C1 segment of cervical spinal cord (tissue), 14 donors: ENCODE measurements at regions not wholly inside any gene's neighbourhood (a gene's known extent, or its start where the extent isn't known, plus 50 kb on each side); places are given as distances from the start of the nearest gene placed in this dataset.

ENCODE experiments used
- DNase-seq, 14 donors: peaks; one replicate each; lab custom pipeline; 2025; lab: John Stamatoyannopoulos, UW

DNA sequence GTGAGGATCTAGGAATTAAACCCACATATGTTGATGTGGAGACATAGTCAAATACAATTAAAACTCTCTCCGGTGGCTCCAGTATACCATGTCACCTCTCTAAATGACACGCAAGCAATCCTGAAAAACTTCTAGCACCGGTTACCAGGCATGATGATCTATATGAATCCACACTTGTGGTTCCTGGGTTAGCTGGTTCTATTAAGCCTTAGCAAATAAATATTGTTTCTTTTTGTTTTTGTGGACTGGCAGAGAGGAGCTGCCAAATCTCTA lies 104.8 kb downstream of the SEC61B start:
- no peak for DNase-seq

DNA sequence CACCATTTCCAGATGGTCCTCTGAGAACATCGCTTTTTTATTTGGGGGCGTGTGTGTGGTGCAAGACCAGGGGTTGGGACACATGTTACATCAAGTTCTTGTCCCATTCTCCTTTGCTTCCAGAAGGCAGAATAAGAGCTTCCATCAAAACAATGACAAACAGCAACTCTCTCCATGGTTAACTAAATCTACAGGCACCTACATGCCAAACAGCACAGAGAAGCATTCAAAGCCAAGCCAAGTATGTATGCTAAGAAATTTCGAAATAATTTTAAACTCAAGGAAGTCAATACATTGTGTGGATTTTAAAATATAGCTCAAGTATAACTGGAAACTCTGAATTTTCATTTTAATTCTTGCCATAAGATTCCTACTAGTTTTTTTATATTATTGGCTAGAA lies 105.6 kb downstream of the SEC61B start:
- DNase-seq, result no peak

- DNase-seq, result no peak
Observed at GRCh38 chr9:99335280-99335679, 113.2 kb downstream of the SEC61B start.

GRCh38 chr9:99336005-99336404 lies 113.9 kb downstream of the SEC61B start:
- DNase-seq, result peak in 1 of 14 donors; percentile 66

GRCh38 chr9:99336531-99336930 lies 114.4 kb downstream of the SEC61B start:
- peak in 1 of 14 donors; percentile 11 for DNase-seq

GRCh38 chr9:99340281-99340680 lies 118.2 kb downstream of the SEC61B start:
- DNase-seq, result no peak

- no peak for DNase-seq
Observed at GRCh38 chr9:99341686-99342085, 119.6 kb downstream of the SEC61B start.

GRCh38 chr9:99345451-99345850 lies 123.4 kb downstream of the SEC61B start:
- DNase-seq, result no peak

GRCh38 chr9:99345942-99346341 lies 123.9 kb downstream of the SEC61B start:
- DNase-seq, result no peak

DNA sequence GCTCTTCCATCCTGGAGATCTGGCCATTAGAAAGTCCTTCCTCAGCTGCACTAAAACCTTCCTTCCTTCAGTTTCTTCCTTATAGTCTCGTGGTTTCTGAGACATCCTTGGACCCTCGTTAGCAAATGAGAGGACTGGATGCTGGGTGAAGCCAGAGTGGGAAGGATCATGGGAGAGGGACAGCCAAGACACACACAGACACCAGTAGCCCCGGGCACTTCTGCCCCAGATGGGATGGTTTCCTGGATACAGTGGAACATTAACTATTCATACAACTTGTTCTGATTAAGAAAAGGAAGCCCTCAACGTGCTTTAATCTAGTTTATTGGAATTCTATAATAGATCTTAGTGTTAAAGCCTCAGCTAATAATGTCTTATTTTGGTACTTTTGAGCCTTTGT lies 125.5 kb downstream of the SEC61B start:
- DNase-seq, result no peak

- no peak for DNase-seq
Observed at GRCh38 chr9:99348289-99348688, 126.2 kb downstream of the SEC61B start.

DNA sequence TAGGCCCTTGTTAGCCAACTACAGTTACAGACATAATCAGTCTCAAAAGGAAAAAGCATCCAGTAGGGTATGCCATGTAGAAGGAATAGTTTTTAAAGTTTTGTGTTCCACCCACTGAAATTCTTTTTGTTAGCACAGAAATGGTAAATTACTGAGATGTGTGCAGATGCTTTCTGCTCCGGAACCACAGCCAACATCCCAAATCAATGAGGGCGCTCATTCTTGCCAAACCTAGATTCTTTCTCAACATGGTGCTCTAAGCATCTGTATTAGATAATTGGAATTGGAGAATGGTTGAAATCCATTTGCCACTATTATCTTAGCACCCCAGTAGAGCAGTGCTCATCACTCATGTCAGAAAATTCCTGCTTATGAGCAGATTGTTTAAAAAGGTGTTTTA lies 127.8 kb downstream of the SEC61B start:
- DNase-seq, result no peak

GRCh38 chr9:99350461-99350860 lies 128.4 kb downstream of the SEC61B start:
- no peak for DNase-seq

GRCh38 chr9:99351647-99352046 lies 129.6 kb downstream of the SEC61B start:
- no peak for DNase-seq

- DNase-seq, result no peak
Observed at GRCh38 chr9:99352826-99353225, 130.7 kb downstream of the SEC61B start.

DNA sequence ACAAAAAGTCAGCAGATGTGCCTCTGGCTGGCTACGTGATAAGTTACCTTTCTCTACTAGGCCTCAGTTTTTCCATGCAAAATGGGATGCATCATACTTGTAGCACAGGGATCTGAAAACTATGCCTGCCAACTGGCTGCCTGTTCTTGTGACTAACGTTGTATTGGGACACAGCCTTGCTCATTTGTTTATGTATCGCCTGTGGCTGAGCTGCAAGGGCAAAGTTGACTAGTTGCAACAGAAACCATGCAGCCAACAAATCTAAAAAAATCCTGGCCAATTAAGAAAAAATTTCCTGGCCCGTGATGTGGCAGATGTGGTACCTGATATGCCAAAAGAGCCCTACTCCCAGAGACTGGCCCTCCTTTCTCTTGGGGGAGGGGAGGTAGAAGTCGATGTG lies 131.3 kb downstream of the SEC61B start:
- DNase-seq, result no peak

GRCh38 chr9:99354104-99354503 lies 132.0 kb downstream of the SEC61B start:
- DNase-seq, result no peak

DNA sequence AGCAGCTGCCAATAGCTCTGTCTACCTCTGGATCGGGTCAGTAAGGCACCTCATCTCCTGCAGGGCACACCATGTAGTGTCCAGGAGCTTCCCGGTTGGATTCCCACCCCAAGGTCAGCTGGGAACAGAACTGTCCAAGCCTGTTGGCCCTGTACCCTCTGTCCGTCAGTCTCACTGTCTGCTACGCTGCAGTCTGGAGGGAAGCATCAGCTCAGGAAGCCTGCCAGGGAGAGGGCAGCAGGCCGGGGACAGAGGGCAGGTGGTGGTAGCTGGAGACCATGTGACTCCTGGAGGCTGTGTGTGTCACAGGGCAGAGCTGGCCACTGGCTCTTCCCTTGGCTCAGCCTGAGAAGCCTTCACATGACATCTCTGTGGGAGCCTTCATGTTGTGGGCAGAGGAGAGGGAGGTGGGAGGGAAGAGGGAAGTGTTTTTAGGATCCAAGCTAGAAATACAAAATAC lies 134.5 kb downstream of the SEC61B start:
- peak in 10 of 14 donors; percentile 19 to 51 (median 38) for DNase-seq

GRCh38 chr9:99357575-99357974 lies 135.5 kb downstream of the SEC61B start:
- peak in 6 of 14 donors; percentile 4 to 66 (median 17) for DNase-seq

GRCh38 chr9:99358668-99359067 lies 136.6 kb downstream of the SEC61B start:
- peak in 1 of 14 donors; percentile 44 for DNase-seq

DNA sequence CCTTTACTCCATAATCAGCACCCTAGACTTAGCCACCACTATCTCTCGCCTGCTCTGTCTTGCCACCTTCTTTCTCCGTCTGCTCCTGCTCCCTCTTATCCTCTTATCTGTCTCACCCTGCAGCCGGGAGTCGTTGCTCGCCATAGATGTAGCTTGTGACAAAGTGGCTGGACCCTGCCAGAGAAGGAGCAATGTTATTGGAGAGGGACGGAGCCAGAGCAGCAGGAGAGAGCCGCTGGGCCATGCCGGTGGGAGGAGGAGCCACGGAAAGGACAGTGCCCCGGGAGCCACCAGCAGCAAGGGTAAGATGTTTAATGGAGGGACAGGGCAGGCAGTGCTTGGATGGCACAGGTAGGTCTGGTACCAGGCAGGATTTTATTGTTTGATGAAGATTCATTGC lies 137.3 kb downstream of the SEC61B start:
- DNase-seq, result peak in 2 of 14 donors; percentile 16 to 85

DNA sequence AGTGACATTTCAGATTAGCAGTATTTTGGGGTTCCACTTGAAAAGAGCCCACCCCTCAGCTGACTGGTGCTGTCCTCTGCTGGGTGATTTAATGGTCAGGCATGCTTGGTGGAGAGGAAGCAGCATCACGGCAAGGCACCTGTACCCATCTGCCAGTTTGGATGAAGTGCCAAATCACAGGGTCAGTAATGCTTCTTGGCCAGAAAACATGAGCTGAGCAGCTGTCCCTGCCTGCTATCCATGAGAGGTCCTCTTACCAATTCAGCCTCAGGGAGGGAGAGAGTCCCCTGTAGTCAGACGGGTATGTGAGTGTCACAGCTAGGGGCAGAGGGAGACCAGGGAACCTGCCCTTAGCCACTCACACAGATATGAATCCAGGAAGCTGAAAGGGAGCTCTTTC lies 137.9 kb downstream of the SEC61B start:
- peak in 2 of 14 donors; percentile 32 to 97 for DNase-seq

DNA sequence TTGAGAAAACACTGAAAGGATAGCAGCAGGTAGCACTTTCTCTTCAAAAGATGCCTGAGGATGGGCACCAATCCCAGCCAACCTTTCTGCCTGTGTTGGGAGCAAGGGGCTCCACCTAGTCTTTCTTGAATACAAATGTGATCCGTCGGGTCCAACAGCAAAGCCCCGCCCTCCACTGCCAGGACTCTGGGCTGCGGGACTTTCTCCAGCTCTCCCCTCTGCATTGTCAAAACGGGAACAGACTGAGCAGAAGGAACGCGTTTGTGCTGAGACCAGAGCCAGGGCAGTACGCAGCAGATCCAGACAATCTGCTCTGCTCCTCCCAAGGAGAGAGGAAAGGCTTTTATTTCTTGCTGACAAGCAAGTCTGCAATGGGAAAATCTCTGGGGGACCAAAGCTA lies 139.7 kb downstream of the SEC61B start:
- DNase-seq, result peak in 5 of 14 donors; percentile 14 to 94 (median 27)

GRCh38 chr9:99362321-99362720 lies 140.2 kb downstream of the SEC61B start:
- peak in 1 of 14 donors; percentile 73 for DNase-seq

GRCh38 chr9:99363509-99363908 lies 141.4 kb downstream of the SEC61B start:
- DNase-seq, result no peak
